MM.1S (cell line): ENCODE measurements at regions not wholly inside any gene's neighbourhood (a gene's known extent, or its start where the extent isn't known, plus 50 kb on each side); places are given as distances from the start of the nearest gene placed in this dataset.

Experiments
- CTCF ChIP-seq: fragments of 300-600 bp; sonication (generic); IDR thresholded peaks from 2 replicates; pipeline ENCODE4 v1.5.1; 2016; ENCODE audit warnings: antibody characterized with exemption, low read length, mixed read lengths
- EZH2 ChIP-seq: fragments of 300-600 bp; sonication (generic); optimal IDR thresholded peaks from 2 replicates; pipeline ENCODE3; 2017; ENCODE audit warnings: low read depth, mild to moderate bottlenecking, antibody characterized with exemption, low read length, mixed read lengths
- EZH2phosphoT487 ChIP-seq: fragments of 300-600 bp; sonication (generic); IDR thresholded peaks from 2 replicates; pipeline ENCODE4 v1.6.1; 2018; ENCODE audit warnings: antibody characterized with exemption, low read length

GRCh38 chr4:36665985-36666527 lies 384.6 kb downstream of the DTHD1 start:
- no peak for TF ChIP-seq CTCF
- no peak for TF ChIP-seq EZH2
- no peak for TF ChIP-seq EZH2phosphoT487
